Liver (tissue), 8 donors: ENCODE measurements at regions not wholly inside any gene's neighbourhood (a gene's known extent, or its start where the extent isn't known, plus 50 kb on each side); places are given as distances from the start of the nearest gene placed in this dataset.

Source experiments
- DNase-seq: peaks from one replicate; pipeline ENCODE4 v3.0.0-alpha.2; 2017; ENCODE audit warnings: low spot score
- H3K27ac ChIP-seq, 2 donors: one replicate each; pipeline ENCODE4 v1.7.0; 2013; ENCODE audit warnings: inconsistent platforms in 2 of 2, low read length in 2 of 2, control low read depth in 1 of 2, low read depth in 1 of 2, mild to moderate bottlenecking in 1 of 2
- H3K27me3 ChIP-seq, 4 donors: one replicate each; pipeline versions ENCODE4 v1.6.1 to v1.7.0; 2013; ENCODE audit warnings: low read length in 3 of 4, inconsistent platforms in 1 of 4, mild to moderate bottlenecking in 1 of 4, moderate library complexity in 1 of 4; ENCODE audit not compliant: control insufficient read depth in 4 of 4, insufficient read depth in 4 of 4
- H3K36me3 ChIP-seq, 4 donors: one replicate each; pipeline versions ENCODE4 v1.6.1 to v1.7.0; 2013; ENCODE audit warnings: low read length in 3 of 4, mild to moderate bottlenecking in 3 of 4, low read depth in 1 of 4, moderate library complexity in 1 of 4; ENCODE audit not compliant: control insufficient read depth in 4 of 4, insufficient read depth in 3 of 4
- H3K4me1 ChIP-seq, 4 donors: one replicate each; pipeline versions ENCODE4 v1.6.1 to v1.7.0; 2013; ENCODE audit warnings: low read length in 3 of 4, mild to moderate bottlenecking in 3 of 4, moderate library complexity in 1 of 4; ENCODE audit not compliant: control insufficient read depth in 4 of 4, insufficient read depth in 4 of 4
- H3K4me3 ChIP-seq, 3 donors: one replicate each; pipeline versions ENCODE4 v1.6.1 to v1.7.0; 2013; ENCODE audit warnings: low read length in 3 of 3, control low read depth in 1 of 3, low read depth in 1 of 3, mild to moderate bottlenecking in 1 of 3
- H3K9ac ChIP-seq, 2 donors: one replicate each; pipeline ENCODE4 v1.7.0; 2013; ENCODE audit warnings: low read length in 2 of 2, mild to moderate bottlenecking in 2 of 2, moderate library complexity in 2 of 2, control low read depth in 1 of 2, low read depth in 1 of 2
- H3K9me3 ChIP-seq, 4 donors: one replicate each; pipeline versions ENCODE4 v1.6.1 to v1.7.0; 2013; ENCODE audit warnings: low read length in 3 of 4; ENCODE audit not compliant: control insufficient read depth in 4 of 4
- EGR1 ChIP-seq, 2 donors: IDR thresholded peaks; 2 replicates each; pipeline ENCODE4 v1.6.1; 2016 to 2018; ENCODE audit warnings: antibody characterized with exemption in 2 of 2, low read depth in 2 of 2
- FOXA1 ChIP-seq: IDR thresholded peaks from 2 replicates; pipeline ENCODE4 v1.6.1; 2016; ENCODE audit warnings: antibody characterized with exemption
- FOXA2 ChIP-seq: IDR thresholded peaks from 2 replicates; pipeline ENCODE4 v1.6.1; 2016; ENCODE audit warnings: antibody characterized with exemption
- GABPA ChIP-seq, 2 donors: IDR thresholded peaks in 1 of 2; conservative IDR thresholded peaks in 1 of 2; 2 replicates each; pipeline ENCODE4 v1.6.1; 2016; ENCODE audit warnings: antibody characterized with exemption in 2 of 2, mild to moderate bottlenecking in 1 of 2, moderate library complexity in 1 of 2
- HNF4A ChIP-seq, 2 donors: conservative IDR thresholded peaks; 2 replicates each; pipeline ENCODE4 v1.6.1; 2016; ENCODE audit warnings: antibody characterized with exemption in 2 of 2, mild to moderate bottlenecking in 2 of 2
- HNF4G ChIP-seq: IDR thresholded peaks from 2 replicates; pipeline ENCODE4 v1.6.1; 2016; ENCODE audit warnings: antibody characterized with exemption
- JUND ChIP-seq, 2 donors: IDR thresholded peaks; 2 replicates each; pipeline ENCODE4 v1.6.1; 2016; ENCODE audit warnings: antibody characterized with exemption in 2 of 2
- NR2F2 ChIP-seq: IDR thresholded peaks from 2 replicates; pipeline ENCODE4 v1.6.1; 2016; ENCODE audit warnings: antibody characterized with exemption
- RAD21 ChIP-seq, 2 donors: IDR thresholded peaks; 2 replicates each; pipeline ENCODE4 v1.6.1; 2016; ENCODE audit warnings: antibody characterized with exemption in 2 of 2, mild to moderate bottlenecking in 2 of 2
- RXRA ChIP-seq, 2 donors: IDR thresholded peaks; 2 replicates each; pipeline ENCODE4 v1.6.1; 2017 to 2018; ENCODE audit warnings: antibody characterized with exemption in 2 of 2, mild to moderate bottlenecking in 1 of 2
- SP1 ChIP-seq: IDR thresholded peaks from 2 replicates; pipeline ENCODE4 v1.6.1; 2018; ENCODE audit warnings: antibody characterized with exemption, mild to moderate bottlenecking
- TAF1 ChIP-seq: conservative IDR thresholded peaks from 2 replicates; pipeline ENCODE4 v1.6.1; 2016; ENCODE audit warnings: antibody characterized with exemption, mild to moderate bottlenecking
- YY1 ChIP-seq: IDR thresholded peaks from 2 replicates; pipeline ENCODE4 v1.6.1; 2016; ENCODE audit warnings: antibody characterized with exemption, mild to moderate bottlenecking
- WGBS: extraction: QIAGEN DNeasy Blood & Tissue Kit; methylation state at CpG from one replicate; pipeline ENCODE4 v1.1.7; 2013; 5-methylcytosine and 5-hydroxymethylcytosine counted together
- TF ChIP-seq, protein P1 (sequence below): IDR thresholded peaks from 2 replicates; pipeline ENCODE4 v1.6.1; 2016; ENCODE audit warnings: antibody characterized with exemption
- TF ChIP-seq, protein P2 (sequence below): fragments of 150-350 bp; IDR thresholded peaks from 2 replicates; pipeline ENCODE4 v1.5.1; 2017; ENCODE audit warnings: improper control_type of control experiment, low read depth, low read length; ENCODE audit not compliant: missing input control
- TF ChIP-seq, protein P3 (sequence below): IDR thresholded peaks from 2 replicates; pipeline ENCODE4 v1.6.1; 2016; ENCODE audit warnings: antibody characterized with exemption, mild to moderate bottlenecking
- TF ChIP-seq, protein P4 (sequence below): IDR thresholded peaks from 2 replicates; pipeline ENCODE4 v1.6.1; 2016; ENCODE audit warnings: antibody characterized with exemption
- TF ChIP-seq, protein P5 (sequence below): IDR thresholded peaks from 2 replicates; pipeline ENCODE4 v1.6.1; 2016; ENCODE audit warnings: antibody characterized with exemption
- donor health status: healthy.
- donor health status: healthy.
- donor health status: healthy.
- donor health status: healthy.
- donor health status: healthy.

DNA sequence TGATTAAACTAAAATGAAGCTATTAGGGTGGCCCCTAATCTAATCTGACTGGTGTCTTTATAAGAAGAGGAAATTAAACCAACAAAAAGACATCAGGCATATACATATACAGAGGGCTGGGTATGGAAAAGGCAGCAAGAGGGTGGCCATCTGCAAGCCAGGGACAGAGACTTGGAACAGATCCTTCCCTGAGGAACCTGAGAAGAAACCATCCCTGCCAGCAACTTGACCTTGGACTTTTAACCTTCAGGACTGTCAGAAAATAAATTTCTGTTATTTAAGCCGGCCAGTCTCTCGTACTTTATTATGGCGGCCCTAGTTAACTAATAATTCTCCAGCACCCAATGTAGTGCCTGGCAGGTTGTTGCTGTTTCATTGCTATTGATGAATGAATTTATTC lies 361.5 kb upstream of the PDGFD start:
- TF ChIP-seq FOXA2 (no peak), NR2F2 (no peak), GABPA (IDR thresholded peaks at IDR 0.05 in 1 of 2, conservative IDR thresholded peaks at IDR 0.05 in 1 of 2) (no peak), SP1 (no peak), HNF4A (conservative IDR thresholded peaks at IDR 0.05) (no peak), RXRA (IDR thresholded peaks at IDR 0.05) (no peak), HNF4G (no peak), JUND (IDR thresholded peaks at IDR 0.05) (no peak), TAF1 (no peak)
- TF ChIP-seq, protein P1, sequence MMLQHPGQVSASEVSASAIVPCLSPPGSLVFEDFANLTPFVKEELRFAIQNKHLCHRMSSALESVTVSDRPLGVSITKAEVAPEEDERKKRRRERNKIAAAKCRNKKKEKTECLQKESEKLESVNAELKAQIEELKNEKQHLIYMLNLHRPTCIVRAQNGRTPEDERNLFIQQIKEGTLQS: no peak
- Histone ChIP-seq H3K4me3 (no peak overlapping the region), H3K36me3 (no peaks in the 10 kb centered on the region), H3K27ac (no peak overlapping the region), H3K9ac (no peak overlapping the region), H3K27me3 (no peaks in the 10 kb centered on the region), H3K9me3 (no peaks in the 10 kb centered on the region), H3K4me1 (no peaks in the 10 kb centered on the region)
- DNase-seq: no peak
- 80% methylated on average over 3 of the region's 3 CpGs for WGBS

DNA sequence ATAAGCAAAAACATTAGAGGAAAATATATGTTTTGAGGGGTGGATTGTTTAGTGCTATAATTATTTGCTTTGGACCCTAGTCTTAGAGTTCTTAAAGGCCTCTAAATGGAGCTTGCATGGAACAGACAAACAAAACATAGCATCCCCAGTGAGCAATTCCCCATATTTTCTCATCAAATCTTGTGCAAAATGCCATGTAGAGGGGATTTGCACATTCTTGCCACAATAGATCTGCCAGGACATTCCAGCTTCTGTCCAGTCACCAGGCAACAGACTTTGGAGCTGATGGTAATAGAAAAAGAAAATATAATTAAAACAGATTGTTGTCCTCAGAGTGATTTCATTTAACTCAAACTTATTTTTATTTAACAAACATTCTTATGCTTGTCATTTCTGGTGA lies 360.3 kb upstream of the PDGFD start:
- H3K9ac ChIP-seq: no peak overlapping the region
- H3K27ac ChIP-seq: no peak overlapping the region
- H3K27me3 ChIP-seq: no peaks in the 10 kb centered on the region
- no peaks in the 10 kb centered on the region for H3K4me1 ChIP-seq
- no peak for DNase-seq
- H3K9me3 ChIP-seq: no peaks in the 10 kb centered on the region
- no peak overlapping the region for H3K4me3 ChIP-seq
- H3K36me3 ChIP-seq: no peaks in the 10 kb centered on the region
- no peak for TF ChIP-seq FOXA2
- TF ChIP-seq NR2F2: no peak
- TF ChIP-seq TAF1: no peak
- TF ChIP-seq, protein P2, sequence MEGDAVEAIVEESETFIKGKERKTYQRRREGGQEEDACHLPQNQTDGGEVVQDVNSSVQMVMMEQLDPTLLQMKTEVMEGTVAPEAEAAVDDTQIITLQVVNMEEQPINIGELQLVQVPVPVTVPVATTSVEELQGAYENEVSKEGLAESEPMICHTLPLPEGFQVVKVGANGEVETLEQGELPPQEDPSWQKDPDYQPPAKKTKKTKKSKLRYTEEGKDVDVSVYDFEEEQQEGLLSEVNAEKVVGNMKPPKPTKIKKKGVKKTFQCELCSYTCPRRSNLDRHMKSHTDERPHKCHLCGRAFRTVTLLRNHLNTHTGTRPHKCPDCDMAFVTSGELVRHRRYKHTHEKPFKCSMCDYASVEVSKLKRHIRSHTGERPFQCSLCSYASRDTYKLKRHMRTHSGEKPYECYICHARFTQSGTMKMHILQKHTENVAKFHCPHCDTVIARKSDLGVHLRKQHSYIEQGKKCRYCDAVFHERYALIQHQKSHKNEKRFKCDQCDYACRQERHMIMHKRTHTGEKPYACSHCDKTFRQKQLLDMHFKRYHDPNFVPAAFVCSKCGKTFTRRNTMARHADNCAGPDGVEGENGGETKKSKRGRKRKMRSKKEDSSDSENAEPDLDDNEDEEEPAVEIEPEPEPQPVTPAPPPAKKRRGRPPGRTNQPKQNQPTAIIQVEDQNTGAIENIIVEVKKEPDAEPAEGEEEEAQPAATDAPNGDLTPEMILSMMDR: no peak
- TF ChIP-seq HNF4A (conservative IDR thresholded peaks at IDR 0.05): no peak
- TF ChIP-seq, protein P3, sequence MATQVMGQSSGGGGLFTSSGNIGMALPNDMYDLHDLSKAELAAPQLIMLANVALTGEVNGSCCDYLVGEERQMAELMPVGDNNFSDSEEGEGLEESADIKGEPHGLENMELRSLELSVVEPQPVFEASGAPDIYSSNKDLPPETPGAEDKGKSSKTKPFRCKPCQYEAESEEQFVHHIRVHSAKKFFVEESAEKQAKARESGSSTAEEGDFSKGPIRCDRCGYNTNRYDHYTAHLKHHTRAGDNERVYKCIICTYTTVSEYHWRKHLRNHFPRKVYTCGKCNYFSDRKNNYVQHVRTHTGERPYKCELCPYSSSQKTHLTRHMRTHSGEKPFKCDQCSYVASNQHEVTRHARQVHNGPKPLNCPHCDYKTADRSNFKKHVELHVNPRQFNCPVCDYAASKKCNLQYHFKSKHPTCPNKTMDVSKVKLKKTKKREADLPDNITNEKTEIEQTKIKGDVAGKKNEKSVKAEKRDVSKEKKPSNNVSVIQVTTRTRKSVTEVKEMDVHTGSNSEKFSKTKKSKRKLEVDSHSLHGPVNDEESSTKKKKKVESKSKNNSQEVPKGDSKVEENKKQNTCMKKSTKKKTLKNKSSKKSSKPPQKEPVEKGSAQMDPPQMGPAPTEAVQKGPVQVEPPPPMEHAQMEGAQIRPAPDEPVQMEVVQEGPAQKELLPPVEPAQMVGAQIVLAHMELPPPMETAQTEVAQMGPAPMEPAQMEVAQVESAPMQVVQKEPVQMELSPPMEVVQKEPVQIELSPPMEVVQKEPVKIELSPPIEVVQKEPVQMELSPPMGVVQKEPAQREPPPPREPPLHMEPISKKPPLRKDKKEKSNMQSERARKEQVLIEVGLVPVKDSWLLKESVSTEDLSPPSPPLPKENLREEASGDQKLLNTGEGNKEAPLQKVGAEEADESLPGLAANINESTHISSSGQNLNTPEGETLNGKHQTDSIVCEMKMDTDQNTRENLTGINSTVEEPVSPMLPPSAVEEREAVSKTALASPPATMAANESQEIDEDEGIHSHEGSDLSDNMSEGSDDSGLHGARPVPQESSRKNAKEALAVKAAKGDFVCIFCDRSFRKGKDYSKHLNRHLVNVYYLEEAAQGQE: no peak
- TF ChIP-seq RXRA (IDR thresholded peaks at IDR 0.05): no peak
- TF ChIP-seq, protein P4, sequence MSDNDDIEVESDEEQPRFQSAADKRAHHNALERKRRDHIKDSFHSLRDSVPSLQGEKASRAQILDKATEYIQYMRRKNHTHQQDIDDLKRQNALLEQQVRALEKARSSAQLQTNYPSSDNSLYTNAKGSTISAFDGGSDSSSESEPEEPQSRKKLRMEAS: no peak
- TF ChIP-seq, protein P1: no peak
- TF ChIP-seq HNF4G: no peak
- no peak for TF ChIP-seq YY1
- TF ChIP-seq SP1: no peak
- TF ChIP-seq RAD21 (IDR thresholded peaks at IDR 0.05): no peak
- no peak for TF ChIP-seq FOXA1
- TF ChIP-seq GABPA (IDR thresholded peaks at IDR 0.05 in 1 of 2, conservative IDR thresholded peaks at IDR 0.05 in 1 of 2): no peak
- no peak for TF ChIP-seq JUND (IDR thresholded peaks at IDR 0.05)
- TF ChIP-seq, protein P5, sequence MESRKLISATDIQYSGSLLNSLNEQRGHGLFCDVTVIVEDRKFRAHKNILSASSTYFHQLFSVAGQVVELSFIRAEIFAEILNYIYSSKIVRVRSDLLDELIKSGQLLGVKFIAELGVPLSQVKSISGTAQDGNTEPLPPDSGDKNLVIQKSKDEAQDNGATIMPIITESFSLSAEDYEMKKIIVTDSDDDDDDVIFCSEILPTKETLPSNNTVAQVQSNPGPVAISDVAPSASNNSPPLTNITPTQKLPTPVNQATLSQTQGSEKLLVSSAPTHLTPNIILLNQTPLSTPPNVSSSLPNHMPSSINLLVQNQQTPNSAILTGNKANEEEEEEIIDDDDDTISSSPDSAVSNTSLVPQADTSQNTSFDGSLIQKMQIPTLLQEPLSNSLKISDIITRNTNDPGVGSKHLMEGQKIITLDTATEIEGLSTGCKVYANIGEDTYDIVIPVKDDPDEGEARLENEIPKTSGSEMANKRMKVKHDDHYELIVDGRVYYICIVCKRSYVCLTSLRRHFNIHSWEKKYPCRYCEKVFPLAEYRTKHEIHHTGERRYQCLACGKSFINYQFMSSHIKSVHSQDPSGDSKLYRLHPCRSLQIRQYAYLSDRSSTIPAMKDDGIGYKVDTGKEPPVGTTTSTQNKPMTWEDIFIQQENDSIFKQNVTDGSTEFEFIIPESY: no peak
- TF ChIP-seq EGR1 (IDR thresholded peaks at IDR 0.05; ENCODE audit: low read depth in 2 of 2): no peak
